Loucy (cell line): ENCODE measurements at regions not wholly inside any gene's neighbourhood (a gene's known extent, or its start where the extent isn't known, plus 50 kb on each side); places are given as distances from the start of the nearest gene placed in this dataset.

Source experiments
- EZH2phosphoT487 ChIP-seq: fragments of 200-600 bp; IDR thresholded peaks from 2 replicates; pipeline ENCODE4 v1.6.1; 2018; ENCODE audit warnings: antibody characterized with exemption, mild to moderate bottlenecking, moderate library complexity, borderline replicate concordance
- TF ChIP-seq, protein P1 (sequence below): fragments of 200-600 bp; sonication (generic); conservative IDR thresholded peaks from 2 replicates; pipeline ENCODE4 v1.5.1; 2014; ENCODE audit warnings: mild to moderate bottlenecking, antibody characterized with exemption, low read length

DNA sequence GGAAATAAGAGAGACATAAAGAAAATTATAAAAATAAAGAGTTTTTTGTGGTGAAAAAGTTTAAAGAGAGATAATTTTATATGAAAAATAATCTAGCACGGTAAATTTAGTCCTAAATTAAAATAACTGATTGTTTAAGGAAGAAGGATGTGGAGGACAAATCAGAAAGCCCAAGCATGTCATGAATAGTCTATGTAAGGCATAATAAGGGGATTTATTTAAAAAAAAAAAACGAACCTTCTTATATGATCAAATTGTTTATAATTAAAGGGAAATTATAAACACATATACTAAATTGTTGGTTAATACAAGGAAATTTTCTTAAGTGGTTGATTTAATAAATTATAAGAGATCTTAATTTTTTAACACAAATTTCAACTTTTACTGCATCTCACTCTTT lies 551.8 kb upstream of the TYRP1 start:
- TF ChIP-seq, protein P1, sequence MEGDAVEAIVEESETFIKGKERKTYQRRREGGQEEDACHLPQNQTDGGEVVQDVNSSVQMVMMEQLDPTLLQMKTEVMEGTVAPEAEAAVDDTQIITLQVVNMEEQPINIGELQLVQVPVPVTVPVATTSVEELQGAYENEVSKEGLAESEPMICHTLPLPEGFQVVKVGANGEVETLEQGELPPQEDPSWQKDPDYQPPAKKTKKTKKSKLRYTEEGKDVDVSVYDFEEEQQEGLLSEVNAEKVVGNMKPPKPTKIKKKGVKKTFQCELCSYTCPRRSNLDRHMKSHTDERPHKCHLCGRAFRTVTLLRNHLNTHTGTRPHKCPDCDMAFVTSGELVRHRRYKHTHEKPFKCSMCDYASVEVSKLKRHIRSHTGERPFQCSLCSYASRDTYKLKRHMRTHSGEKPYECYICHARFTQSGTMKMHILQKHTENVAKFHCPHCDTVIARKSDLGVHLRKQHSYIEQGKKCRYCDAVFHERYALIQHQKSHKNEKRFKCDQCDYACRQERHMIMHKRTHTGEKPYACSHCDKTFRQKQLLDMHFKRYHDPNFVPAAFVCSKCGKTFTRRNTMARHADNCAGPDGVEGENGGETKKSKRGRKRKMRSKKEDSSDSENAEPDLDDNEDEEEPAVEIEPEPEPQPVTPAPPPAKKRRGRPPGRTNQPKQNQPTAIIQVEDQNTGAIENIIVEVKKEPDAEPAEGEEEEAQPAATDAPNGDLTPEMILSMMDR = no peak
- TF ChIP-seq EZH2phosphoT487 = no peak
